CD4-positive, alpha-beta T cell treated with Interleukin-6 for 4 hours (primary cell): ENCODE measurements at regions not wholly inside any gene's neighbourhood (a gene's known extent, or its start where the extent isn't known, plus 50 kb on each side); places are given as distances from the start of the nearest gene placed in this dataset.
"Not testable (repeated sequence)": the region's sequence is repeated elsewhere in the genome, so short reads cannot be mapped to it uniquely, and the experiment has no call there.

Experiments
- DNase-seq: peaks from one replicate; pipeline ENCODE4 v3.0.0-alpha.2; 2020; ENCODE audit warnings: mixed read lengths

GRCh38 chr14:105896961-105897724 lies 370.8 kb downstream of the TMEM121 start:
- DNase-seq = not testable (repeated sequence)

DNA sequence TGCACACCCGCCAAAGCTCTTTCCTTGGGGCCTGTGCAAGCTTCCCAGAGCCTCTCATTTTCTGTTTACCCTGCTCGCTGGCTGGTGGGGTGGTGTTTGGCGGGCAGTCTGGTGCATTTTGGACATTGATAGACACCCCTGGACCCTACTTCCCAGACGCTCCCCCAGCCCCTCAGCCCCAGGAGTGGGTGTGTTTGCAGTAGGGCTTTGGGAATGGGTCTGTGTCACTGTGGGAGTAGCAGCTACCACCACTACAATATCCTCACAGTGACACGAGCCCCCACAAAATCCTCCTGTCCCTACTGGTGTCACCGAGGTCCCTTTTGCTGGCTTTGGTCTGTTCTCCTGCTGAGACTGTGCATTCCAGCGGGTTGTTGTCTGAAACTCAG lies 371.3 kb downstream of the TMEM121 start:
- no peak for DNase-seq

- no peak for DNase-seq
Observed at GRCh38 chr14:105898482-105899010, 372.2 kb downstream of the TMEM121 start.

DNA sequence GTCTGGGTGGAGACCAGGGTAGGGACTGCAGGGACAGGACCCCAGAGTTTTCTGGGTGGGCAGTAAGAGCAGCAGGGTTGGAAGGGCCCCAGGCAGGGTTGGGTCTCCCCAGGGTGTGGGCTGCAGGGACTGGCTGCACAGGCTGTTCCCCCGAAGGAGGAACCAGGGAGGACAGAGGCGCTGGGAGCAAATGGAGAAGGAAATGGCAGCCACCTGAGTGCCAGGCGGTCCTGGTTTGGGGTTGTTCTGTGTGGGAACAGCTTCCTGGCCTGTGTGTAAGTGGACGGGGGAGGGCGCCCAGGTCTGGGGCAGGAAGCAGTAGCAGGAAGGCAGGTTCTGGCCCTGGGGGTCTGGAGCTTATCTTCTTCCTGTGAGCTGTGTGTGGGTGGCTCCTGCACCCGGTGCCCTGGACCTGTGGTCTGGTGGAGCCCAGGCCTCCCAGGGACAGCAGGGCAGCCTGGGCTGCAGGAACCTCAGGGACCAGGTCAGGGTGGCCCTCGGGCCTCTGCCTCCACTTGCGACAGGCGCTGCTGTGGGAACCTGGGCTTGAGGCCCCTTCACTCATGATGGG lies 372.8 kb downstream of the TMEM121 start:
- DNase-seq = no peak

DNA sequence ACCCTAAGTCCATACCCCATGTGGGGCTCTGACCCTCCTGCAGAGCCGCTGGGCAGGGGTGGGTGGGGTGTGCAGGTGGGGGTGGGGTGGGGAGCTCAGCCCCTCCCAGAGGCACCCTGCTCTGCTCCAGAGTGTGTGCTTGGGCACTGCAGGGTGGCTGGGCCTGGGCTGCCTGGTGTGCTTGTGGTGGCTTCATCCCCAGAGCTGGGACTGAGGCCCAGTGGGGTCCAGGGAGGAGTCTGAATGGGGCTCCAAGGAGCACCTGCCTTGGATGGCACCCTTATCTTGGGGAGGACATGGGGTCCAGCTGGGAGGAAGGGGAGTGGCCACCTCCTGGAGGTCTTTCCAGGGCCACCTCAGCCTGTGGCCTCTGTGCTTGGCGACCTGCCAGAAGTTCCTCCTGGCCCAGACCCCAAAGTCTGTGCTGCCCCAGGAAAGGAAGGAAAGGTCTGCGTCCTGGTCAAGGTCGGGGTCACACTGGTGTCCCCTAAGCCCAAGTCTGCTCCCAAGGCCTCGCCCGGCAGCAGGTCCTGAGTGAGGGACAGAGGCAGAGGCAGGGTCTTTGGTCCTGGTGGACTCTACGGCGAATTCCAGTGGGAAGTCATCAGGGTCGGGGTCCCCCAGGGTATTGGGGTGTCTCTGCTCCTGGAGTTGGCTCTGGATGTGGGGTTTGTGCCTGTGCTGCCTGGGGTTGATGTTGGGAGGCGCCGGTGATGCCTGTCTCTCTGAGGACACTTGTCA lies 373.4 kb downstream of the TMEM121 start:
- no peak for DNase-seq

DNA sequence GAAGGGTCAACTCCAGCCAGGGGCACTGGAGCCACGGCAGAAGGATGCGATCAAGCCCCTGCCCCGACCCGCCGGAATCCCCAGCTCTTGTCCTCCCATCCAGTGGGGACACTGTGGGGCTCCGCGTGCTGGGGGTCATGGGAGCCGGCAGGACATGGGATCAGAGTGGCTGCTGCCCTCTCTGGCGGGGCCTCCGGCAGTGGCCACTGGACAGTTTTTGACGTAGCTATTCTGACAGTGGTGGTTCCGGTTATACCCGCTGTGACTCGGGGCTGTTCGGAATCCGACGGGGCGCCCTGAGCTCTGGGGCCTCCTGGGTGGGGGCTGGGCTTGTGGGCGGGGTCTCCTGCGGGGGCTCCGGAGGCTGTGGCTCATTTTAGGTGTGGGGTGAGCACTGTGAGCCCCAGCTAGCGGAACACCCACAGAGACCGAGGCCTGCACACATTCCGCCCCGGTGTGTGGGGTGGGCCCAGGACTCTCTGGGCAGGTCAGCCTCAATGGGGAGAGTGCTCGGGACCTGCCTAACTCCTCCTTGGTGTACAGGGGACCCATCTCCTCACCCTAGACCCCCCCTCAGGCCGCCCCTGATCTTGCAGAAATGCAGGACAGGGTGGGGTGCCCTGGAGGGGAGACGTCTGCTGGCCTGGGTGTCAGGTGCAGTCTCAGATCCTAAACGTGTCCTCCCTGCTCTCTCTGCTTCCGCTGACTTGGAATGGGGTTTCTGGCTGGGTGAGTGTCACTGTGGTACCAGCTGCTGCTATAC lies 374.2 kb downstream of the TMEM121 start:
- DNase-seq = no peak

DNA sequence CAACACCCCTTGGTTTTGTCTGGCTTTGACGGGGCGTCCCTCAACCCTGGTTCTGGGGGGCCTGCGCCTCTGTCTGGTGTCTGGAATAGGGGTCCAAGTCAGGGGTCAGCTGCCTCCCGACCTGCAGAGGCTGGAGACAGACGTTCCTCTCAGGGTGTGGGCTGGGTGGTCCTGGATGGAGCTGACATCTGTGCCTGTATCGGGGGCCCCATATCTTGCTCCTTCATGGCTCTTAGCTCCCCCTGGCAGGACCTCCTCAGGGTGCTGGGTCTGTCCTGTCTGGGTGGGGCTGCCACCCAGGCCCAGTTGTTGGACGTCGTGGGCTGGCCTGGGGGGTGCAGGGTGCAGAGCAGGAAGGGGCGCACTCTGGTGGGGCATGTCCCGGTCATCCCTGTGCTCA lies 374.8 kb downstream of the TMEM121 start:
- no peak for DNase-seq

DNA sequence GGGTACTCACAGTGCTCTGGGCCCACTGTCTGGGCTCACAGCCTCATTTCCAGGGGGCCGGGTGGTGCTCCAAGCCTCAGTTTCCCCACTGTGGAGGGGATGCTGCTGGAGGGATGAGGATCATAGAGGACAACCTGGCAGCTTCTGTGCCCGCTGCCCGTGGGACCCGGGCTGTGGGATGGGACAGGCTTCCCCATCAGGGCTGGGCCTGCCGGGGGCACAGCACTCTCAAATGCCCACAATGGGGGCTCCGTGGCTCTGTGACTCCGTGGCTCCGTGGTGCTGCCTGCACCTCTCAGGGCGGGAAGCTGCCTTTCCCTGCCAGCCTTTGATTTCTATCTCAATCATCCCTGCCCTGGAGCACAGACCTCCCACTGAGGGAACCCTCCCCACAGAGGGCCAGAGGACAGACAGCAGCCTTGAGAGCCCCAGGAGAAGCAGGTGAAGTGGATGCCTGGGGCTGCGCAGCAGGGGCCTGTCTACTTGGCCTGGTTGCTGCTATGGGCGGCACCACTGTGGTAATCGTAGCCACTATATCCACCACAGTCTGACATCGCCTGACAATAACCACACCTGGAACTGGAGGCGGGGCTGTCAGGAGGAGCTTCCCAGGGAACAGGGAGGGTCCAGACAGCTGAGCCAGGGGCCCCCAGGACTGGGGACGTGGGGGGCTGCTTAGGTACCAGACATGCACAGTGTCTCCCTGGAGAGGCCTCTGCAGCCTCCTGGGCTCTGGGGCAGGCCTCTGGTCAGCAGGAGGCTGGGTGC lies 375.9 kb downstream of the TMEM121 start:
- no peak for DNase-seq

GRCh38 chr14:105902899-105903165 lies 376.4 kb downstream of the TMEM121 start:
- not testable (repeated sequence) for DNase-seq

DNA sequence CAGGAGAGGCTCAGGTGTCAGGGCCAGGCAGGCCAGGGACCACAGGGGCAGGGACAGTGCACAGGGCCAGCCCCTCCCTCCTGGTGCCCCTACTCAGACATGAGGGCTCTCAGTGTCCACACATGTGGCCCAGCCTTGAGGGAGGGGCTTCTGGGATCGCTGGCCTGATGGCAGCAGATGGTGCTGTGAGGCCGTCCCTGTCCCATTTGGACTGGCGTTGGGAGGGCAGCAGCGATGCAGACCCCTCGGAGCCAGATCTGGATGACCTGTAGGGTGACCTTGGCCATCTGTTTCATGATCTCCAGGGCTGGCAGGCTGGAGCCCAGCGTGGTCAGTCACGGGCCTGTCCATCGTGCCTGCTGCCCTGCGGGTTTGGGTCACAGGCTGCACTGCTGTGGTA lies 377.6 kb downstream of the TMEM121 start:
- DNase-seq = no peak

DNA sequence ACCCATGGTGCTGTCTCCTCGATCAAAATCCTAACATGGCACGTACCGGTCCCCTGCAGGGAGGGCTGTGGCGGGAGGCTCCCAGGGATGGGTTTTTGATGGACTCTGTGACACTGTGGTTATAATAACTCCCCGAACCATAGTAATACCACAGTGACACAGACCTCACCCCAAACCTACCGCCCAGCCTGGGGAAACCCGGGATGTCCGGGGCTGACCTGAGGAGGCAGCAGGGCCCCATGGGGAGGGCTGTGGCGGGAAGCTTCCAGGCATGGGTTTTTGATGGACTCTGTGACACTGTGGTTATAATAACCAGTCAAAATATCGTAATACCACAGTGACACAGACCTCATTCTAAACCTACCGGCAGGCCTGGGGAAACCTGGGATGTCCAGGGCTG lies 378.0 kb downstream of the TMEM121 start:
- no peak for DNase-seq

- no peak for DNase-seq
Observed at GRCh38 chr14:105905456-105905855, 379.1 kb downstream of the TMEM121 start.

DNA sequence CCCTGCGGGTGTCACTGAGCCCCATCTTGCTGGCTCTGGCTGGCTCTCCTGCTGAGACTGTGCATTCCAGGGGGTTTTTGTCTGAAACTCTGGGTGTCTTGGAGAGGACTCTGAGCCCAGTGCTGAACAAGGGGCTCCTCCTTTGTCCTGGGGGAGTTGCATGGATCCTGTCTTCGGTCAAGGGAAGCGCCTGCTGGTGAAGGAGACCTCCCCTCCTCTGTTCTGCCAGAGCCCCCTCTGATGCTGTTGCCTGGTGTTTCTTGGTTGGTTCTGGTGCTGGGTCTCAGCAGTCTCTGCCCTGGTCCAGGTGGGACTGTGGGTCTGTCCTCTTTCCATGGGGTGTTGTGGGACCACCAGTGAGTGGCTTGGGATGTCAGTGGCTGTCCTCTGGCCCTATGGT lies 380.9 kb downstream of the TMEM121 start:
- DNase-seq = no peak

DNA sequence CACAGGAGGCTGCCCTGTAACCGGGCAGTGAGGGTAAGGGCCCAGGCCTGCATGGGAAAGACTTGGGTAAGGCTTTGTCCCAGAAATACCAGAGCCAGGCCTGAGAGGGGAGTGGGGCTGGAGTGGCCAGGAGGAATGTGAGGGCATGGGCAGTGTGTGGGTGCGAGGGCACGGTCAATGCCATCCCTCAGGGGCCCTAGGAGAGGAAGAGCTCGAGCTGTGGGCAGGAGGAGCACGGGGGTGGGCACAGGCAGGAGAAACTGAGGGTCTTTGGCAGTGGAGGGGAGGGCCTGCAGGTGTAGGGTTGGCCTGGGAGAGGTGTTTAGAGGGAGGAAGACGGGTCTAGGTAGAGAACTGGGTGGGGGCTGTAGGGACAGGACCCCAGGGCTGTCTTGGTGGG lies 381.6 kb downstream of the TMEM121 start:
- DNase-seq = no peak

DNA sequence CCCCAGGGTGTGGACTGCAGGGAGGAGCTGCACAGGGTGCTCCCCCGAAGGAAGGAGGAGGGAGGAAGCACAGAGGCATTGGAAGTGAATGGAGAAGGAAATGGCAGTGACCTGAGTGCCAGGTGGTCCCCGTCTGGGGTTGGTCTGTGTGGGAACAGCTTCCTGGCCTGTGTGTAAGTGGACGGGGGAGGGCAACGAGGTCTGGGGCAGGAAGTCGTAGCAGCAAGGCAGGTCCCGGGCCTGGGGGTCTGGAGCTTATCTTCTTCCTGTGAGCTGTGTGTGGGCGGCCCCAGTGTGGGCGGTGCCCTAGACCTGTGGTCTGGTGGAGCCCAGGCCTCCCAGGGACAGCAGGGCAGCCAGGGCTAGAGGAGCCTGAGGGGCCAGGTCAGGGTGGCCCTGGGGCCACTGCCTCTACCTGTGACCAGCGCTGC lies 382.1 kb downstream of the TMEM121 start:
- peak; percentile 3 for DNase-seq

- DNase-seq = no peak
Observed at GRCh38 chr14:105909046-105909827, 382.9 kb downstream of the TMEM121 start.

GRCh38 chr14:105909828-105910120 lies 383.4 kb downstream of the TMEM121 start:
- DNase-seq = not testable (repeated sequence)

DNA sequence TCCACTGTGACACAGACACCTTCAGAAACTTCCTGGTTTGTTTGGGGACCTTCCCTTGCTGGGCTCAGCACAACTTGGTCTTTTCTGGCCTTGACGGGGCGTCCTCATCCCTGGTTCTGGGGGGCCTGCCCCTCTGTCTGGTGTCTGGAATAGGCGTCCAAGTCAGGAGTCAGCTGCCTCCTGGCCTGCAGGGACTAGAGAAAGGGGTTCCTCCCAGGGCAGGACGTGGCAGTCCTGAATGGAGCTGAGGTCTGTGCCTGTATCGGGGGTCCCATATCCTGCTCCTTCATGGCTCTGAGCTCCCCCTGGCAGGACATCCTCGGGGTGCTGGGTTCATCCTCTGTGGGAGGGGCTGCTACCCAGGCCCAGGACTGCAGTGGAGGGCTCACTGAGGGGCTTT lies 384.0 kb downstream of the TMEM121 start:
- DNase-seq = no peak

DNA sequence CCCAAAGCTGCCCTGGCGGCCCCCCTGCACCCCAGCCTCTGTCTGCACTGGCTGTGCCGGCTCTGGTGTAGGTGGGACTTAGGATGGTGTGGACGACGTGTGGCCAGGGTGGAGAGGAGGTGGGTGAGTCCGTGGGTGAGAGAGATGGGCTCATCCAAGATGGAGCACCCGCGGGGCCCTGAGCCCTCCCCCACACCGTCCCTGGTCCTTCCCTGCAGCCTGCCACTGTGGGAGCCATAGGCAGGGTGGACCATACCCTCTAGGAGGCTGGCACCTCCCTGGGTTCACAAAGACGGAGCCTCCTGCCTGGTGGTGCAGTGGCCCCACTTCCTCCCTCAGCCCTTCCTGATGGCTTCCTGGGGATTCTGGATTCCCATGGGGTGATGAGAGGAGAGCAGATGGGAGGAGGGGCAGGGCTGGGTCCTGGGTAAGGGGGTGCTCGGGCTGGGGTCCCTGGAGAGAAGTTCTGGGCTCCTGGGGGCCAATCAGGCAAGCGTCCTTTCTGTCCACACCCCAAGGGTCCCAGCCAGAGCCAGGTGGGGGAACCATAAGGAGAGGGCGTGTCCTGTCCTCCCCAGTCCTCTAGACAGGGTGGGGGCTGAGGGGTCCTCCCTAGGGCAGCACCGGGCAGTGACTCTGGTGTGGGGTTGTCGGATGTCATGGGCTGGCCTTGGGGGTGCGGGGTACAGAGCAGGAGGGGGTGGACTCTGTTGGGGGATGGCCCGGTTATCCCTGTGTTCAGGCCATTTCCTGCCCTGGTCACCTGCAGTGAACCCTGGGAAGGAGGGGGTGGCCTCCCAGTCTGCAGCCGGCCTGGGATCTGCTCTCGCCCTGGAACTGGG lies 384.8 kb downstream of the TMEM121 start:
- no peak for DNase-seq

GRCh38 chr14:105911848-105912292 lies 385.5 kb downstream of the TMEM121 start:
- not testable (repeated sequence) for DNase-seq
